ENCODE measurements at regions not wholly inside any gene's neighbourhood (a gene's known extent, or its start where the extent isn't known, plus 50 kb on each side); places are given as distances from the start of the nearest gene placed in this dataset.

- TF ChIP-seq POLR2A (IDR thresholded peaks at IDR 0.05) = no peak
- TF ChIP-seq, protein P1, sequence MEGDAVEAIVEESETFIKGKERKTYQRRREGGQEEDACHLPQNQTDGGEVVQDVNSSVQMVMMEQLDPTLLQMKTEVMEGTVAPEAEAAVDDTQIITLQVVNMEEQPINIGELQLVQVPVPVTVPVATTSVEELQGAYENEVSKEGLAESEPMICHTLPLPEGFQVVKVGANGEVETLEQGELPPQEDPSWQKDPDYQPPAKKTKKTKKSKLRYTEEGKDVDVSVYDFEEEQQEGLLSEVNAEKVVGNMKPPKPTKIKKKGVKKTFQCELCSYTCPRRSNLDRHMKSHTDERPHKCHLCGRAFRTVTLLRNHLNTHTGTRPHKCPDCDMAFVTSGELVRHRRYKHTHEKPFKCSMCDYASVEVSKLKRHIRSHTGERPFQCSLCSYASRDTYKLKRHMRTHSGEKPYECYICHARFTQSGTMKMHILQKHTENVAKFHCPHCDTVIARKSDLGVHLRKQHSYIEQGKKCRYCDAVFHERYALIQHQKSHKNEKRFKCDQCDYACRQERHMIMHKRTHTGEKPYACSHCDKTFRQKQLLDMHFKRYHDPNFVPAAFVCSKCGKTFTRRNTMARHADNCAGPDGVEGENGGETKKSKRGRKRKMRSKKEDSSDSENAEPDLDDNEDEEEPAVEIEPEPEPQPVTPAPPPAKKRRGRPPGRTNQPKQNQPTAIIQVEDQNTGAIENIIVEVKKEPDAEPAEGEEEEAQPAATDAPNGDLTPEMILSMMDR (IDR thresholded peaks at IDR 0.05) = no peak
Measured at GRCh38 chr21:25297117-25297516, 310.2 kb downstream of the MRPL39 start.

Measured in body of pancreas (tissue), 4 donors.